Neural cell (in vitro differentiated cells): ENCODE measurements at regions not wholly inside any gene's neighbourhood (a gene's known extent, or its start where the extent isn't known, plus 50 kb on each side); places are given as distances from the start of the nearest gene placed in this dataset.

ENCODE experiments used
- H2AFZ ChIP-seq: fragments of 200-600, 300-800 bp; sonication (generic), shearing (Covaris generic); 2 replicates; pipeline ENCODE4 v1.6.0; 2014; ENCODE audit warnings: low read depth, mild to moderate bottlenecking, antibody characterized with exemption, low read length, moderate library complexity
- H3F3A ChIP-seq: fragments of 200-600 bp; shearing (Covaris generic); 2 replicates; pipeline ENCODE4 v1.6.1; 2016; ENCODE audit warnings: mild to moderate bottlenecking, moderate library complexity, mixed read lengths, antibody characterized with exemption, low read length; ENCODE audit not compliant: insufficient read depth, poor library complexity, severe bottlenecking
- H3K27ac ChIP-seq: fragments of 200-600, 300-800 bp; sonication (generic), shearing (Covaris generic); 2 replicates; pipeline ENCODE4 v1.5.1; 2014; ENCODE audit warnings: mild to moderate bottlenecking, low read length, moderate library complexity
- H3K27me3 ChIP-seq: fragments of 300-800, 200-600 bp; sonication (generic), shearing (Covaris generic); 2 replicates; pipeline ENCODE4 v1.6.0; 2014; ENCODE audit warnings: mild to moderate bottlenecking, low read depth, low read length, moderate library complexity; ENCODE audit not compliant: insufficient read depth
- H3K36me3 ChIP-seq: fragments of 300-800, 200-600 bp; sonication (generic), shearing (Covaris generic); 2 replicates; pipeline ENCODE4 v1.5.1; 2014; ENCODE audit warnings: mild to moderate bottlenecking, antibody characterized with exemption, low read length, moderate library complexity; ENCODE audit not compliant: insufficient read depth
- H3K4me2 ChIP-seq: fragments of 300-800, 200-600 bp; sonication (generic), shearing (Covaris generic); 2 replicates; pipeline ENCODE4 v1.6.0; 2014; ENCODE audit warnings: mild to moderate bottlenecking, low read length
- H3K4me3 ChIP-seq: fragments of 300-800, 200-600 bp; sonication (generic), shearing (Covaris generic); 2 replicates; pipeline ENCODE4 v1.5.1; 2014; ENCODE audit warnings: mild to moderate bottlenecking, low read length, moderate library complexity
- H3K79me2 ChIP-seq: fragments of 200-600 bp; shearing (Covaris generic); replicated peaks from 2 replicates; pipeline ENCODE4 v1.6.0; 2014; ENCODE audit warnings: mild to moderate bottlenecking, low read length, moderate library complexity; ENCODE audit not compliant: insufficient read depth
- H3K9ac ChIP-seq: fragments of 300-800, 200-600 bp; sonication (generic), shearing (Covaris generic); 2 replicates; pipeline ENCODE4 v1.6.1; 2016; ENCODE audit warnings: mild to moderate bottlenecking, low read length, mixed read lengths
- H3K9me2 ChIP-seq: fragments of 200-600 bp; shearing (Covaris generic); 2 replicates; pipeline ENCODE4 v1.6.1; 2016; ENCODE audit warnings: mild to moderate bottlenecking, low read length, mixed read lengths; ENCODE audit not compliant: insufficient read depth
- H3K9me3 ChIP-seq: fragments of 200-600, 300-800 bp; sonication (generic), shearing (Covaris generic); 2 replicates; pipeline ENCODE4 v1.6.1; 2016; ENCODE audit warnings: mild to moderate bottlenecking, mixed run types, low read length, moderate library complexity, mixed read lengths
- H4K20me1 ChIP-seq: fragments of 200-600 bp; shearing (Covaris generic); 2 replicates; pipeline ENCODE4 v1.6.1; 2016; ENCODE audit warnings: mild to moderate bottlenecking, mixed run types; ENCODE audit not compliant: insufficient read depth
- EP300 ChIP-seq: fragments of 450-650 bp; conservative IDR thresholded peaks from 2 replicates; pipeline ENCODE4 v1.6.1; 2014; ENCODE audit warnings: antibody characterized with exemption, mild to moderate bottlenecking, moderate library complexity; ENCODE audit not compliant: poor library complexity, severe bottlenecking
- EZH2 ChIP-seq: fragments of 200-600, 300-800 bp; shearing (Covaris generic), sonication (generic); IDR thresholded peaks from 2 replicates; pipeline ENCODE4 v1.6.1; 2014; ENCODE audit warnings: antibody characterized with exemption, low read length, borderline replicate concordance, mild to moderate bottlenecking; ENCODE audit not compliant: insufficient read depth, poor library complexity, severe bottlenecking
- MXI1 ChIP-seq: fragments of 450-650 bp; conservative IDR thresholded peaks from 2 replicates; pipeline ENCODE4 v1.6.1; 2014; ENCODE audit warnings: antibody characterized with exemption, mild to moderate bottlenecking; ENCODE audit not compliant: poor library complexity, severe bottlenecking
- POLR2AphosphoS5 ChIP-seq: IDR thresholded peaks from 2 replicates; pipeline ENCODE4 v1.6.1; 2012
- RAD21 ChIP-seq: fragments of 450-650 bp; conservative IDR thresholded peaks from 2 replicates; pipeline ENCODE4 v1.6.1; 2014; ENCODE audit warnings: antibody characterized with exemption, mild to moderate bottlenecking, moderate library complexity
- SMC3 ChIP-seq: fragments of 450-650 bp; conservative IDR thresholded peaks from 2 replicates; pipeline ENCODE4 v1.6.1; 2014; ENCODE audit warnings: antibody characterized with exemption, mild to moderate bottlenecking, moderate library complexity; ENCODE audit not compliant: poor library complexity
- TAF1 ChIP-seq: IDR thresholded peaks from 2 replicates; pipeline ENCODE4 v1.6.1; 2012; ENCODE audit warnings: low read depth
- TF ChIP-seq, protein P1 (sequence below): fragments of 450-650 bp; IDR thresholded peaks from 2 replicates; pipeline ENCODE4 v1.5.1; 2014; ENCODE audit warnings: antibody characterized with exemption, mild to moderate bottlenecking, moderate library complexity; ENCODE audit not compliant: poor library complexity, severe bottlenecking
- TF ChIP-seq, protein P2 (sequence below): IDR thresholded peaks from 2 replicates; pipeline ENCODE4 v1.6.1; 2012; ENCODE audit warnings: borderline replicate concordance

- H3K27ac ChIP-seq: no peak overlapping the region
- no peak overlapping the region for H3K4me2 ChIP-seq
- no peaks in the 10 kb centered on the region for H3K79me2 ChIP-seq
- no peaks in the 10 kb centered on the region for H3K9me3 ChIP-seq
- H3F3A ChIP-seq: no peaks in the 10 kb centered on the region
- H3K9ac ChIP-seq: no peak overlapping the region
- no peaks in the 10 kb centered on the region for H3K36me3 ChIP-seq
- no peak overlapping the region for H2AFZ ChIP-seq
- no peaks in the 10 kb centered on the region for H3K27me3 ChIP-seq
- no peaks in the 10 kb centered on the region for H3K9me2 ChIP-seq
- H3K4me3 ChIP-seq: no peak overlapping the region
- no peaks in the 10 kb centered on the region for H4K20me1 ChIP-seq
- TF ChIP-seq EZH2: no peak
- no peak for TF ChIP-seq TAF1
- no peak for TF ChIP-seq RAD21
- TF ChIP-seq MXI1: no peak
- TF ChIP-seq SMC3: no peak
- no peak for TF ChIP-seq EP300
- TF ChIP-seq POLR2AphosphoS5: no peak
- TF ChIP-seq, protein P1, sequence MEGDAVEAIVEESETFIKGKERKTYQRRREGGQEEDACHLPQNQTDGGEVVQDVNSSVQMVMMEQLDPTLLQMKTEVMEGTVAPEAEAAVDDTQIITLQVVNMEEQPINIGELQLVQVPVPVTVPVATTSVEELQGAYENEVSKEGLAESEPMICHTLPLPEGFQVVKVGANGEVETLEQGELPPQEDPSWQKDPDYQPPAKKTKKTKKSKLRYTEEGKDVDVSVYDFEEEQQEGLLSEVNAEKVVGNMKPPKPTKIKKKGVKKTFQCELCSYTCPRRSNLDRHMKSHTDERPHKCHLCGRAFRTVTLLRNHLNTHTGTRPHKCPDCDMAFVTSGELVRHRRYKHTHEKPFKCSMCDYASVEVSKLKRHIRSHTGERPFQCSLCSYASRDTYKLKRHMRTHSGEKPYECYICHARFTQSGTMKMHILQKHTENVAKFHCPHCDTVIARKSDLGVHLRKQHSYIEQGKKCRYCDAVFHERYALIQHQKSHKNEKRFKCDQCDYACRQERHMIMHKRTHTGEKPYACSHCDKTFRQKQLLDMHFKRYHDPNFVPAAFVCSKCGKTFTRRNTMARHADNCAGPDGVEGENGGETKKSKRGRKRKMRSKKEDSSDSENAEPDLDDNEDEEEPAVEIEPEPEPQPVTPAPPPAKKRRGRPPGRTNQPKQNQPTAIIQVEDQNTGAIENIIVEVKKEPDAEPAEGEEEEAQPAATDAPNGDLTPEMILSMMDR: no peak
- TF ChIP-seq, protein P2, sequence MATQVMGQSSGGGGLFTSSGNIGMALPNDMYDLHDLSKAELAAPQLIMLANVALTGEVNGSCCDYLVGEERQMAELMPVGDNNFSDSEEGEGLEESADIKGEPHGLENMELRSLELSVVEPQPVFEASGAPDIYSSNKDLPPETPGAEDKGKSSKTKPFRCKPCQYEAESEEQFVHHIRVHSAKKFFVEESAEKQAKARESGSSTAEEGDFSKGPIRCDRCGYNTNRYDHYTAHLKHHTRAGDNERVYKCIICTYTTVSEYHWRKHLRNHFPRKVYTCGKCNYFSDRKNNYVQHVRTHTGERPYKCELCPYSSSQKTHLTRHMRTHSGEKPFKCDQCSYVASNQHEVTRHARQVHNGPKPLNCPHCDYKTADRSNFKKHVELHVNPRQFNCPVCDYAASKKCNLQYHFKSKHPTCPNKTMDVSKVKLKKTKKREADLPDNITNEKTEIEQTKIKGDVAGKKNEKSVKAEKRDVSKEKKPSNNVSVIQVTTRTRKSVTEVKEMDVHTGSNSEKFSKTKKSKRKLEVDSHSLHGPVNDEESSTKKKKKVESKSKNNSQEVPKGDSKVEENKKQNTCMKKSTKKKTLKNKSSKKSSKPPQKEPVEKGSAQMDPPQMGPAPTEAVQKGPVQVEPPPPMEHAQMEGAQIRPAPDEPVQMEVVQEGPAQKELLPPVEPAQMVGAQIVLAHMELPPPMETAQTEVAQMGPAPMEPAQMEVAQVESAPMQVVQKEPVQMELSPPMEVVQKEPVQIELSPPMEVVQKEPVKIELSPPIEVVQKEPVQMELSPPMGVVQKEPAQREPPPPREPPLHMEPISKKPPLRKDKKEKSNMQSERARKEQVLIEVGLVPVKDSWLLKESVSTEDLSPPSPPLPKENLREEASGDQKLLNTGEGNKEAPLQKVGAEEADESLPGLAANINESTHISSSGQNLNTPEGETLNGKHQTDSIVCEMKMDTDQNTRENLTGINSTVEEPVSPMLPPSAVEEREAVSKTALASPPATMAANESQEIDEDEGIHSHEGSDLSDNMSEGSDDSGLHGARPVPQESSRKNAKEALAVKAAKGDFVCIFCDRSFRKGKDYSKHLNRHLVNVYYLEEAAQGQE: no peak
These were observed 270.2 kb downstream of the IRS2 start for GRCh38 chr13:109516186-109516585.

- Histone ChIP-seq H2AFZ (no peak overlapping the region), H3K36me3 (no peaks in the 10 kb centered on the region), H3K9ac (no peak overlapping the region), H3K9me2 (no peaks in the 10 kb centered on the region), H3K27me3 (no peaks in the 10 kb centered on the region), H3K4me2 (no peak overlapping the region), H4K20me1 (no peaks in the 10 kb centered on the region), H3K27ac (no peak overlapping the region), H3K9me3 (no peaks in the 10 kb centered on the region), H3K79me2 (no peaks in the 10 kb centered on the region), H3K4me3 (no peak overlapping the region), H3F3A (no peaks in the 10 kb centered on the region)
- TF ChIP-seq, protein P1: no peak
- TF ChIP-seq MXI1 (no peak), SMC3 (no peak)
- TF ChIP-seq, protein P2: no peak
These were observed 276.4 kb downstream of the IRS2 start for GRCh38 chr13:109510013-109510412.
